ENCODE measurements at regions not wholly inside any gene's neighbourhood (a gene's known extent, or its start where the extent isn't known, plus 50 kb on each side); places are given as distances from the start of the nearest gene placed in this dataset.
A peak's percentile ranks its signal among the peaks of the same experiment; 100 is the strongest.

GRCh38 chr22:25449781-25450317 is 114.6 kb upstream of the GRK3 start:
- POLR2A ChIA-PET (ENCODE audit: unreplicated experiment): no interaction called here
- H3K9me3 ChIP-seq (ENCODE audit: low read length): no peaks in the 10 kb centered on the region
- peaks cover 5% of the 10 kb centered on the region; the same call in 1 of the 2 replicates for H3K4me1 ChIP-seq (ENCODE audit: insufficient read depth, low read length)
- peaks cover 5% of the 10 kb centered on the region for H3K36me3 ChIP-seq (ENCODE audit: low read depth, low read length)
- no peak overlapping the region for H3K27ac ChIP-seq (ENCODE audit: low read length)
- peak overlapping the region; percentile 96 for H3K4me3 ChIP-seq (ENCODE audit: low read length)
- ATAC-seq (no peak), DNase-seq (no peak)
- TF ChIP-seq CTCF (conservative IDR thresholded peaks at IDR 0.05; ENCODE audit: low read depth, low read length) (no peak), EZH2 (IDR thresholded peaks at IDR 0.05; ENCODE audit: low read length, unreplicated experiment) (no peak), EZH2phosphoT487 (IDR thresholded peaks at IDR 0.05; ENCODE audit: borderline replicate concordance, low read length) (no peak)
- H4K20me1 ChIP-seq (ENCODE audit: low read length): peaks cover 17% of the 10 kb centered on the region; the same call in 1 of the 2 replicates
- no peak overlapping the region for H2AFZ ChIP-seq (ENCODE audit: low read length)
- intact Hi-C loops (cut with micrococcal nuclease): loop anchor here (5.0 to 10.0 kb wide), 2 partner anchors 85 to 213 kb away; no protein-coding TSS in a partner anchor
- H3K79me2 ChIP-seq (ENCODE audit: low read length): peaks cover 70% of the 10 kb centered on the region
- no peaks in the 10 kb centered on the region for H3F3A ChIP-seq (ENCODE audit: low read length, unreplicated experiment)
- H3K9ac ChIP-seq (ENCODE audit: low read length): peak overlapping the region; percentile 97; the same call in 1 of the 2 replicates
- H3K27me3 ChIP-seq (ENCODE audit: low read length): no peaks in the 10 kb centered on the region
- BruUV-seq (replicated peaks): no TSS peak
- H3K4me2 ChIP-seq (ENCODE audit: low read length): peak overlapping the region; percentile 97
- H3K9me2 ChIP-seq (replicated peaks; ENCODE audit: low read length): no peaks in the 10 kb centered on the region
- CTCF ChIA-PET: no interaction called here

DNA sequence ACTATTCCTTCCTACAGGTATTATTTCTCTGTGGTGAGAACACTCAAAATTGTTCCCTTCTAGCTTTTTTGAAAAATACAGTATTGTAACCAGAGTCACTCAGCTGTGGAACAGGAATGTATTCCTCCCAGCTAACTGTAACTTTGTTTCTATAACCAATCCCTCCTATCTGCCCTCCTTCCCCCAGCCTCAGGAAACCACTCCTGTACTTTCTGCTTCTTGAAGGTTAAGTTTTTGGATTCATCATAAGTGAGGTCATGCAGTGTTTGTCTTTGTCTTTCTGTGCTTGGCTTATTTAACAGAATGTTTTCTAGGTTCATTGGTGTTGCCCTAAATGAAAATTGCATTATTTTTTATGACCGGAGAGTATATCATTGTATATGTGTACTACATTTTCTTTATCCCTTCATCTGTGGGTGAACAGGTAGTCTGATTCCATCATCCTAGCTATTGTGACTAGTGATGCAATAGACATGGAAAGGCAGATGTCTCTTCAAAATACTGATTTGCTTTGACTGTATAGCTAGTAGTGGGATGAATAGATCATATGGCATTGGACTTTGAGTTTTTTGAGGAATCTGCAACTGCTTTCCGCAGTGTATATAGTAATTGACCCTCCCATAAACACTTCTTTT is 112.9 kb upstream of the GRK3 start:
- H3K9me2 ChIP-seq (replicated peaks; ENCODE audit: low read length): no peaks in the 10 kb centered on the region
- ChIA-PET POLR2A (ENCODE audit: unreplicated experiment) (no interaction called here), CTCF (no interaction called here)
- H2AFZ ChIP-seq (ENCODE audit: low read length): no peak overlapping the region
- ATAC-seq (no peak), DNase-seq (no peak)
- no peak for TF ChIP-seq CTCF (conservative IDR thresholded peaks at IDR 0.05; ENCODE audit: low read depth, low read length)
- TF ChIP-seq EZH2phosphoT487 (IDR thresholded peaks at IDR 0.05; ENCODE audit: borderline replicate concordance, low read length): no peak
- H3F3A ChIP-seq (ENCODE audit: low read length, unreplicated experiment): no peaks in the 10 kb centered on the region
- H3K36me3 ChIP-seq (ENCODE audit: low read depth, low read length): peaks cover 5% of the 10 kb centered on the region
- intact Hi-C loops (cut with micrococcal nuclease): no loop called here
- H3K4me2 ChIP-seq (ENCODE audit: low read length): peak overlapping the region; percentile 13
- H3K79me2 ChIP-seq (ENCODE audit: low read length): peaks cover 73% of the 10 kb centered on the region
- no TSS peak for BruUV-seq (replicated peaks)
- H3K27ac ChIP-seq (ENCODE audit: low read length): no peak overlapping the region
- H4K20me1 ChIP-seq (ENCODE audit: low read length): peaks cover 17% of the 10 kb centered on the region; the same call in 1 of the 2 replicates
- no peak overlapping the region for H3K4me3 ChIP-seq (ENCODE audit: low read length)
- no peak overlapping the region for H3K9ac ChIP-seq (ENCODE audit: low read length)
- peaks cover 5% of the 10 kb centered on the region; the same call in 1 of the 2 replicates for H3K4me1 ChIP-seq (ENCODE audit: insufficient read depth, low read length)
- no peaks in the 10 kb centered on the region for H3K9me3 ChIP-seq (ENCODE audit: low read length)
- H3K27me3 ChIP-seq (ENCODE audit: low read length): no peaks in the 10 kb centered on the region

GRCh38 chr22:25452116-25452700 is 112.3 kb upstream of the GRK3 start:
- no peak overlapping the region for H3K9ac ChIP-seq (ENCODE audit: low read length)
- H3K27ac ChIP-seq (ENCODE audit: low read length): no peak overlapping the region
- ATAC-seq (no peak), DNase-seq (no peak)
- TF ChIP-seq EZH2phosphoT487 (IDR thresholded peaks at IDR 0.05; ENCODE audit: borderline replicate concordance, low read length) (no peak), EZH2 (IDR thresholded peaks at IDR 0.05; ENCODE audit: low read length, unreplicated experiment) (no peak), CTCF (conservative IDR thresholded peaks at IDR 0.05; ENCODE audit: low read depth, low read length) (no peak)
- ChIA-PET CTCF (no interaction called here), POLR2A (ENCODE audit: unreplicated experiment) (no interaction called here)
- H3K4me2 ChIP-seq (ENCODE audit: low read length): no peak overlapping the region
- no peaks in the 10 kb centered on the region for H3F3A ChIP-seq (ENCODE audit: low read length, unreplicated experiment)
- H3K4me3 ChIP-seq (ENCODE audit: low read length): no peak overlapping the region
- no peaks in the 10 kb centered on the region for H3K9me3 ChIP-seq (ENCODE audit: low read length)
- intact Hi-C loops (cut with micrococcal nuclease): no loop called here
- H3K4me1 ChIP-seq (ENCODE audit: insufficient read depth, low read length): peaks cover 5% of the 10 kb centered on the region; the same call in 1 of the 2 replicates
- no TSS peak for BruUV-seq (replicated peaks)
- no peaks in the 10 kb centered on the region for H3K9me2 ChIP-seq (replicated peaks; ENCODE audit: low read length)
- H2AFZ ChIP-seq (ENCODE audit: low read length): no peak overlapping the region
- peaks cover 5% of the 10 kb centered on the region for H3K36me3 ChIP-seq (ENCODE audit: low read depth, low read length)
- H3K27me3 ChIP-seq (ENCODE audit: low read length): no peaks in the 10 kb centered on the region
- peaks cover 73% of the 10 kb centered on the region for H3K79me2 ChIP-seq (ENCODE audit: low read length)
- H4K20me1 ChIP-seq (ENCODE audit: low read length): peaks cover 17% of the 10 kb centered on the region; the same call in 1 of the 2 replicates

Data from PC-3 (cell line).